HG03064 (cell line): ENCODE measurements at regions not wholly inside any gene's neighbourhood (a gene's known extent, or its start where the extent isn't known, plus 50 kb on each side); places are given as distances from the start of the nearest gene placed in this dataset.

Experiments
- ATAC-seq: cut with Tn5 transposase; IDR thresholded peaks from one replicate; pipeline ENCODE4 v1.9.1; 2021; ENCODE audit warnings: low read depth; ENCODE audit not compliant: unreplicated experiment

DNA sequence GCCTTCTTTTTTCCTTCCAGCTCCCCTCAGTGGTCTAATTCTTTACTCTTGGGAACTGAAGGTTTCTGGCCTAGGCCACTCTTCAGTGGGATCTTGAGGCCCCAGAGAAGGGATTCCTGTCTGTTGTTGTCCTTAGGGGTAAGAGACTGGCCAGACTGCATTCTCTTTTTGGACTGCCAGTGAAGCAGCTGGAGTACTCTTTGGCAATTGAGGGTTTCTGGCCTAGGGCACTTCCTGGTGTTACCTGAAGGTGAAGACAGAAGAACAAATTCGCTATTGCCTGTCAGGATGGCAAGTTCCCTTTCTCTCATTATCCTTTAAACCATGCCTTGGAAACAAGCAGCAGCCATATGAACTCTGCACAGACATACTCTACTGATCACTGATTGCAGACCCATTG lies 286.6 kb upstream of the ZP4 start:
- no peak for ATAC-seq

DNA sequence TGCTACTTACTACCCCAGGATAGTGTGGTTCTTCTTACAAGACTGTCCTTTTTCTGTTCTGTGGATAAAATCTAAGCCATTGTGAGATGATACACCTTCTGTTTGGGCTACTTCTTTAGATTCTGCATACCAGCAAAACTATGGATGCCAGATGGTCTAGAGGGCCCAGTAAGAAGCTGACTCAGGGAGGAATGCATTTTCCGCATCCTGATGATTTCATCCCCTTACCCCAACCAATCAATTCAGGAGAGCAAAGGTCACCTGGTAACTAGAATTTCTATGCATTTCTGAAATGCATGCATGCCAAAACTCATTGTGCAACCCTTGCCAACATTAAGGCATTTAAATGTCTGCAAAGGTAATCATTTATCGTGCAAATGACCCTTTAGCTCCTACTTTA lies 285.7 kb upstream of the ZP4 start:
- no peak for ATAC-seq

DNA sequence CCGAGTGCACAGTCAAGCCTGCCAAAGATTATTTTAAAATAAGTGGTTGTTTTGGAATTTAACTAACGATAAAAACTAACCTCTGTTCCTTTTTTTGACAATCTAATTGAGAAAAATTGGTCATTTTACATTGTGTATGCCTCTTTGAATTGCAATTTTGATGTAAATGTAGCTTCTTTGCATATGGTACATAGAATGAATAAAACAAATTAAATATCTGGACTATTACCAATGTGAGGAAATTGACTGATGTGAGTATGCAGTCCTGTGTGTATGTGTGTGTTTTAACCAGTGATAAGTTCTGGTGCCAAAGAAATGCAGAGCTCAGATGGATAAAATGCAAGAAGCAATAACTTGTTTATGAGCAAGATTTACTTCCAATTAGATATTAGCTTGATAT lies 281.3 kb upstream of the ZP4 start:
- ATAC-seq: no peak

DNA sequence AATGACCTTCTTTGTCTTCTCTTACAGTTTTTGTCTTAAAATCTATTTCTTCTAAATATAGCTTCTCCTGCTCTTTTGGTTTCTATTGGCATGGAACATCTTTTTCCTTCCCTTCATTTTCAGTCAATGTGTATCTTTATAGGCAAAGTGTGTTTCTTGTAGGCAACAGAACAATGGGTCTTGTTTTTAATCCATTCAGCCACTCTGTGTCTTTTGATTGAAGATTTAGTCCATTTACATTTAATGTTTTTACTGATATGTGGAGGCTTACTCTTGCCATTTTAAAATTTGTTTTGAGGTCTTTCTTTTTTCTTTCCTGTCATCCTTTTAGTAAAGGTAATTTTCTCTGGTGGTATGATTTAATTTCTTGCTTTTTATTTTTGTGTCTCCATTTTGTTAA lies 271.2 kb upstream of the ZP4 start:
- no peak for ATAC-seq

DNA sequence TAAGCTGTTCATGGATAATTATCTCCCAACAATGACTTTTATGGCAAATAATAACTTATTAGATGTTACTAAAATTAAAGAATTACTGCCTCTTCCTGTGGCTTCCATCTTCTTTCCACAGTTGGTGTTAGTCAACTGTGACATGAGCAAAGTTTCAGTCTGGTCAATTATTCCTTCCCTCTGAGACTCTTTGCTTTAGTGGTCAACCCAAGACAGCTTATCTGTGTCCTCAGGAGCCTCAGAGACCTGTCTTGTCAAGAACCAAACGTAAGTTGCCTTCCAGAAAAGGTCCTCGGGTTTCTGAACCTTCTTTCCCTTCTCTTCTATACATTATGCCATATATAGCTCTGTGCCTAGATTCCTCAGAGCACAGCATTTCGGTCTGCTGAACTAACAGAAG lies 263.2 kb upstream of the ZP4 start:
- no peak for ATAC-seq

DNA sequence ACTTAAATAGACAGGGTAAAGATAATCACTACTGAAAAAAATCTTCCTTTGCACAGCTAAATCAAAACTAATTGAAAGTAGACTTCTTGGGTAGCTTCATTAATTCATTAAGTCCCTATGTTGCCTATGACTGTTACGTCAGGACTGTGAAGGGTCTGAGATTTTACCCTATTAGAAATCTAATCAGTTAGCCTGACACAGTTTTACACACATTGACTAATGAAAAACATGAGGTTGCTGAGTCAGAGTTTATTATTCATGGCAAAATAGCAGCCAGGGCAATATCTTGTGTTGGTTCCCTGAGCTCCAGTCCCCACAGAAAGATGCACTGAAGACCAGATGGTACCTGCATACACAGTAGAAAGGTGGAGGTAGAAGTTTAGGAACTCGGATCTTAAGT lies 262.5 kb upstream of the ZP4 start:
- ATAC-seq: no peak

DNA sequence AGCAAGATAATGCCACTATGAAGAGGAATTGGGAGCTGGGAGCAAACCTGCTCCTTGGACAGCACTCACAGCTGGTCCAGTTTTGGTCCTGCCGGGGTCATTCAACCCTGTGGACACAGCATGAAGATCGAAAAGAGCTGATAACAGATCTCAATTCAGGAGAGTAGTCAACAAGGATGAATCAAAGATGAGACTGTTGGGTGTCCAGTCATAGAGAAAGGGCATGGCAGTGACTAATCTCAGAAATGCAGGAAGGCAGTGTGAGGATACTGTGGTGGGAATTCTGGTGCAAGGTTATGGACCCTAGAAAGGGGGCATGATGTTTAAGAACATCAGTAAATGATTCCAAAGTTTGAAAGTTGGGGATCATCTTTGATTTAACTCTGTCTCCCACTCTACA lies 261.4 kb upstream of the ZP4 start:
- no peak for ATAC-seq

DNA sequence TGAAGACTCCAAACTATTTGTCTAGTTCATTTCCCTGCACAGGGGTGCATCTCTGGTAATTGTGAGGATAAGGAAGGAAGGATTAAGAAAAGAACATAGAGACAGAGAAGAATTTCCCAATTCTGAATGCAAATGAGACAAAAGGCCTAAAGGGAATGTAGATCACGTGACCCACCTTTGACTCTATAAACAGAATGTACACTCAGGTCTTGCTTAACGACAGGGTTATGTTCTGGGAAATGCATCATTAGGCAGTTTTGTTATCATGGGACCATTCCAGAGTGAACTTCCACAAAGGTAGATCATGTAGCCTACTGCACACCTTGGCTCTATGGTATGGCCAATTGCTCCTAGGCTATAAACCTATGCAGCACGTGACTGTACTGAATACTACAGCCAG lies 252.3 kb upstream of the ZP4 start:
- no peak for ATAC-seq

DNA sequence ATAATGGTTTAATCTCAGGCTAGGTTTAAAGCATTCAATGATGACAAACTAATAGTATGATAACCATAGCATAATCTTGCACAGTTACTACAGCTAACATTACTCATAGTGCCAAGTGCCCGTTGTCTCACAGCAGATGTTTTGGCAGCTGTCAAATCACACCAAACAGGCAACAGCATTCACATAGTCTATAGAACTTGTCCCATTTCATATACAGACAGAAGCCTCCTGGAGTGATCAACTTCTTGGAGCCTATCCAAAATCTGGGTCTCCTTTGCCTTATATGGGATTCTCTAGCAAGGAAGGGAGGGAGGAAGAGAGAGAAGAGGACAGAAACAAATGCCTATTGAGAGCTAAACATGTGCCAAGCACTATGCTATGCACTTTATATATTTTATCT lies 250.6 kb upstream of the ZP4 start:
- ATAC-seq: no peak

DNA sequence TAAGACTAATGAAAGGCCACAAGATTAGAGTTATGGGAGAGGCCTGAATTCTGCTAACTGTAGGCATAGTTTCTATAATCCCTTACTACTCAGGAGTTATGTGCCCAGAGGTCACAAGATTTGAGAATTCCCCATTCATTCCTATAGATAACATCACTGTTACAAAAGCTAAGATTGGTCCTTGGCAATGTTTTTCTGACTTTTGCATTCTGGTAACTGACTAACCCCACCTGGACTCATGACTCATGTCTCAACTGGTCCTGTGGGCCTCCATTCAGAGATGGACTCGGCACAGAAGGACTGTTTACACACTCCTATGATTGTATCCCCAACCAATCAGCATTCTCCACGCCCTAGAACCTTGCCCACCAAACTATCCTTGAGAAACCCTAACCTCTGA lies 249.0 kb upstream of the ZP4 start:
- ATAC-seq: no peak

DNA sequence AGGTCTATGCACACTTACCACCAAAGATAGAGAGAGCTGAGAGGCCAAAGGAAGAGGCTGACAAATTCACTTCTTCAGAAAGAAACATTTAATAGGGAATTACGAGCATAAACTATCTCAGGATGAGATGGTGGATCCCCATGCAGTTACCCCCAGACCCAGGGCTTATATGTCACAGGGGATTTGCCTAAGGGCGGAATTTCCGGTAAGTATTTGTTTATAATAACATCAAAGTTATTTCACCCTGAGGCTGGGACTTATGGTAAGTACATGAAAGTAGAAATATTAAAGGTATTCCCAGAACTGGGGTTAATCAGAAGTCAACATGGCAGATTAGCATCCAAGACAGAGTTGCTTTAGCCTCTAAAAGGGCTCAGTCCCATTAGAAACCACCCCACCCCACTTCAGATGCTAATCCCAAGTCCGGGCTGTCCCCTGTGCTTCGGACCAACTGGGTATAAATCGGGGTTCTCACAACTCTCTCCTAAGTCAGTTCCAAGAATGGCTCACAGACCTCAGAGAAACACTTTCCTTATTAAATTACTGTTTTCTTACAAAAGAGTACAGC lies 247.4 kb upstream of the ZP4 start:
- ATAC-seq: no peak

DNA sequence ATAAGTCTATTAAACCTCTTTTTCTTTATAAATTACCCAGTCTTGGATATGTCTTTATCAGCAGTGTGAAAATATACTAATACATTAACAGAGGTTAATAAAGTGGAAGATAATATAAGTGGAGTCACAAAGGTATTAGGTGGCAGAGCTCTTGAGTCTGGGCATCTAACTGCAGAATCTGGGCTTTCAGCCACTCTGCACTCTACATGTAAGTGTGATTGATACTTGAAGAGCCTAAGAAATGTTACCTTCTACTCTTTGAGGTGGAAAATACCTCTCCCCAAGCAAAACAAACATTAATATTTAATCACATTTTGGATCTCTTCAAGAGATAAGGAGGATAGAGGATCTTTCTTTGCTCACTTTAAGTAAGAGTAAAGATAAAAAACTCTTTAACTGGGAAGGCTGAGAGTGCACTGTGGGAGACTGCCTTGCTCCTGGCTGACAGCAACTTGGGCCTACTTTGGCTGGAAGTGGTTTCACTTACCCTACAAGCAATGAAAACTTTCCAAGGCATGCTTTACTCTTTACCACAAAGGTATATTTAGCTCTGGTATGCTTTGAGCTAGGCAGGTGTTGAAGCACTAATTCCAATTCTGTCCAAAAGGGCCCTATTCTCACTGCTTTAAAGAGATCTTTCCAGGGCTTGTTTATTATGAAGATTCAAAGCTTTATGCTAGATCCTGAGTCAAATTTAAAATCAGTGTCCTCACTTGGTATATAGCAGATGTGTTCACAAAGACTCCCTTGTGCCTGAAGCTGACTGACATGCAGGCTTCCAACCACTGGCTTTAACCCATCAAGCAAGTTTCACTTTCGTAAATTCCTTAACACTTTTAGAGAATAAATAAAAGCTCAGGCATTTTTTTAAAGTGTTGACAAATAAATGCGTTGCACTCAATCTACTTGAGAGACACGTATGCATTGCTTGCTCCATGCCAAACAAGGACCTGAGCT lies 245.3 kb upstream of the ZP4 start:
- no peak for ATAC-seq

DNA sequence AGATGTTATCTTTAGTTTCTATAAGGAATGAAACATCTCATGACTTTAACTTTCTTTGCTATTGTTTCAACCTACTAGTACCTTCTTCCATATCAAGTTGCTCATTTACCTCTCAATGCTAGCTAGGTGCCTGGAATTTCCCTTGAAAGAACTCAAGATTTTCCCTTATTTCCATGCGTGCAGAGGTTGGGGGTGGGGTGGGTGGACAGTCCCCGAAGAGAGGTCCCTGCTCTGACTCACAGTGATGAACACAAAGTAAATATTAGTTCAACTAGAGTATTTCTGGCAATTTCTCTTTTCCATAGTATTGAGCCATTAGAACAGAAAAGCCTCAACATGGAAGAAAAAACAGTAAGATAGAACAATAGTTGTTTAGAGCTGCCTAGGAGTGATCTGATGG lies 239.0 kb upstream of the ZP4 start:
- no peak for ATAC-seq

DNA sequence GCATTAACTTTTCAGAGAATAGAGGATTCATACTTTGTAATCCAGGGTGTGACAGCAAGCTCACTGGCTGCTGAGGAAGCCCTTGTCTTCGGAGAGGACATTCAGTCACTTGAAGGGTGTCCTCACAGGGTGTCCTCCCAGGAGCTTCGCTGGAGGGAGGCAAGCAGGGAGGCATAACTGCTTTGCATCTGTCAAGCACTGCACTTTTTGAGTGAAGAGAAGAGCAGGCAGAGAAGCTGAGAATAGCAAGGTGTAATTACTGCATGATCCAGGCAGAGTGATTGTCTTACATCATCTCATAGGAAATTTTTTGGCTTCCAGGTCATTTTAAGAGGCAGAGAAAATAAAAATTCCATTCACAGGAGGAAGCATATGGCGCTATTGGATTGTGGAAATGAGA lies 232.5 kb upstream of the ZP4 start:
- no peak for ATAC-seq

DNA sequence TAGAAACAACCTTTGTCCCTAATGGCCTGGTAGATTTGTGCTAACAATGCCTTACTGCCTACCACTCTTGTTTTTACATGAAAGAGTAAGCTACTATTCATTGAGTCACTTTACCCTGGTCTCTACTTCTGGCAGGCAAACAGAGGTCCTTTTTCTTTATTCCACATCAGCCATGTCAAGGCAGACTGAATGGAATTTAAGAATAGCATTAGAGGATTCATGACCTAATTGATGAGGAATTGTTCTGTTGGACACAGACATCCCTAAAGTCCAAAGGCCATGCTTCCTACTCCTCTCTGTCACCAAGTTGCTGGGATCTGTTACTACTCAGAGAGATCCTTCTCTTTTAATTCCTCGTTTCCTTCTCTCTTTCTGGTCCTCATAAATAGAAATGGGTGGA lies 229.1 kb upstream of the ZP4 start:
- no peak for ATAC-seq

DNA sequence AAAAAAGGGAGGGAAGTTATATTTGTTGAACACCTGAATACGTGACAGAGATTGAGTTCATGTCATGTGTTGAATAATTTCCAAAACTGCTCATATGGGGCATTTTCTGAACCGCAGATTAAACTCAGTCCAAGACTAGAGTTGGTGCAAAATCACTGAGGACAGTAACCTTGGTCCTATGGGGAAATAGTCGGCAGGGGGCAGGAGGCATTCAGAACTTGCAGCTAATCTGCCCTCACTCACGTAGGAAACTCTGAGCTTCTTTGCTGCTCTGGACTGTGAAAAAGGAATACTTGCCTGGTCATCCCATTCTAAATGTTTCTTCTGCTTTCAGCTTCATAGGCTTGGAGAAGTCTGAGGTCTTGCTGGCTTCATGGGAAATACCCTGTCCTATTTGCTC lies 228.3 kb upstream of the ZP4 start:
- ATAC-seq: no peak

DNA sequence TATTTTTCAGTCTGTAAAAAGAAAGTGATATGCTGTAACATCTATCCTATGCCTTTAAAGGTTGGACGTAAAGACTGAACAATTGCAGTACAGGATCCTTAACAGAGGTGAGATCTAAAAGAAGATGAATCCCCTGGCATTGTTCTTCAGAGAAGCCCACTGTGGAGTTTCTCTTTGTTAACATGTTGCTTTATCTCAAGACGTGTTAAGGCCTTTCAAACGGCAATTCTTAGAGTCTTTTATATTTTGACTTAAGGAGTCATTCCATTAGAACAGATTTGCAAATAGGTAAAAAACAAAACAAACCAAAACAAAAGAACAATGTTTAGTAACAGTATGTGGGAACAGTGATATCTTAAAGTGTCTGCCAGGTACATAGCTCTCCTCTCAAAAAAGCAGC lies 225.1 kb upstream of the ZP4 start:
- no peak for ATAC-seq

DNA sequence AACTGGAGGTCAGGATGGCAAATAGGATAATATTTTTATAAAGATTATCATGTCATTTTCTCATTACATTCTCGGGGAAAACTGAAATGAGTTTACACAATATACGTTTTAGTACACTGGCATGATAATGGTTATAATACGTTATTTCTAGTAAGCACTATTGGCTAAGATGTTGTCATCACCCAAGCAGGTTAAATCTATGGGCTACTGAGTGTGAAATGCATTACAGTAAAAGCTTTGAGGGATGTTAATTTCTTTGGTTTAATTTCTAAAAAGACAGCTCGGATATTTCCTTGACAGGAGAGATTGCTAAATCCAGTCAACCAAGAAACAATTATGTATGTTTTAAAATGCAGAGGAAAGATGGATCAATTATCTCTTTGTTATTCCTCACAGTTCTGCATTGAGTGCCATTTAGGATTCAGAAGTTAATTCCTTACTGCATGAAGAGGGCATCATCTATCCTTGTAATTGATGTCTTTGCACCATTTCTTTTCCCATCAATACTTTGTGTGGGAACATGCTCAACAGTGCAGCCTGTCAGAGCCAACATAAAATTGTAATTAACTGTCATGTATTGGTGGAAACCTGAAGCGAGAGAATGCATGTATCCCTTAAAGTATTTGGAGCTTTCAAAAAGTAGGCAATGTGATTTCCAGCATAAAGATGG lies 222.4 kb upstream of the ZP4 start:
- ATAC-seq: no peak

DNA sequence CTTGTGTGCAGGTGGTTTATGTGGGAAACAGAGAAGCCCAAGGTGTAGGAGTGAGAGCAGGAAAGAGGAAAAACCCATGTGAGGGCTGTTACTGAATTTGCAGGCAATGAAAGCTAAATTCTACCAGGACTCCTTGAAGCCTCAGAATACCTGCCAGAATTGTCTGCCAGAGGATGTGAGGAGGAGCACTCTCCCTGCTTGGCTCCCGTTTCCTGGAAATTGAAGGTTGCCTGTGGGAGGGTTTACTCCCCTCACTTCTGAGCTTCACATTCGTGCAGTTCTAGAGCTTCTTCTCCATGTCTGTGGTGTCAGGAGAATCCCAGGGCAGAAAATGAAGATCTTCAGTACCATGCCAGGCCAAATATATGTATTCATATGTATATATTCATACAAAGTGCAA lies 220.8 kb upstream of the ZP4 start:
- no peak for ATAC-seq

DNA sequence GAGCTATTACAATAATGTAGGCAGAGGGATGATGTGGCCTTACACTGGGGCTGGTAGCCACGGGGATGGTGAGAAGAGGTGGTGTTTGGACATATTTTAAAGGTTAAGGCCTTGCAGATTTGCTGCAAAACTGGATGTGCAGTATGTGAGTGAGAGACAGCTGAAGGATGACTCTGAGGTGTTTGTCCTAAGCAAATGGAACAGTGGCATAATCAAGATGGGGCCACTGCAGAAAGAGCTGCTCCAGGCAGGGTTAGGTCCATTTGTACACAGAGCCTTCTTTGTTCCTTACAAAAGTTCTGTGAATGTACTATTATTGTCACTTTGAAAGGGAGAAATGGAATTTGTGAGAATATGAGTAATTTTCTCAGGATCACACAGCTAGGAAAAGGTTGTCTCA lies 220.4 kb upstream of the ZP4 start:
- no peak for ATAC-seq

DNA sequence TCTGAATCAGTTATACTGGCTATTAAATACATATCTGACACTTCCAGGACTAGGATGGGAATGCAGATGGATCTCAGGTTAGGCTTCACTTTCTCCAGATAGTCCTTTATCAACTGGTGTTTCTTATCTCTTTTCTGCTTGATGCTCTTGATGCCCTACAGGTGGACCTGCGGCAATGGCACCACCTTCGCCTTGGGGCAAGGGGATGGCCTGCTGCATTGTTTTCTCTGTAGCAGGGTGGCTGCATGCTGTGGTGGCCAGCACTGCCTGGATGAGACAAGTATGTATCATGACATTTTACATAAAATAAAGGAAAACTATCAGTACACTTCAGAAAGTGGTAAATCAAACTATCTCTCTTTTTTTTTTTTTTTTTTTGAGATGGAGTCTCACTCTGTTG lies 217.7 kb upstream of the ZP4 start:
- no peak for ATAC-seq

DNA sequence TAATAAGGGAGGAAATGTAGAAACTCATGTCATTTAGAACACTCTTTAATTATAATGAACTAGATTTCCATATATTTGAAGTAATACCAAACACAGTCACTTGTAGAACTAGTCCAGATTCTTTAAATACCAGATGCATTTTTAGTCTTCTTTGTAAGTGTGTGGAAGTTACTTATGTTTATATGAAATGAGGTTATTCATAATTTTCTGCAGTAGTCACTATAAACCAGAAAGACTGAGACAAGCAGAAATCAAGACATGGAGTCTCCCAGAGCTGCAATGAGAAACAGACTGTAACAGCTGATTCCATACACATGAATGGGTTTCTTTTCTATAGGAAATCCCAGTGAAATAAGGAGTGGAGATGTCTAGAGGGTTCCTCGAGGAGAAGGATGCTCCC lies 216.6 kb upstream of the ZP4 start:
- ATAC-seq: no peak
